GM21619 (cell line): ENCODE measurements at regions not wholly inside any gene's neighbourhood (a gene's known extent, or its start where the extent isn't known, plus 50 kb on each side); places are given as distances from the start of the nearest gene placed in this dataset.

Source experiments
- ATAC-seq: cut with Tn5 transposase; IDR thresholded peaks from one replicate; pipeline ENCODE4 v1.9.1; 2021; ENCODE audit not compliant: unreplicated experiment

- no peak for ATAC-seq
These were observed 243.6 kb downstream of the SIPA1L2 start for GRCh38 chr1:232386294-232386693.

- ATAC-seq, result no peak
These were observed 244.7 kb downstream of the SIPA1L2 start for GRCh38 chr1:232385221-232385620.

GRCh38 chr1:232384171-232384883, 245.6 kb downstream of the SIPA1L2 start:
- ATAC-seq, result no peak

- no peak for ATAC-seq
These were observed 246.3 kb downstream of the SIPA1L2 start for GRCh38 chr1:232383455-232384123.

GRCh38 chr1:232382671-232383070, 247.3 kb downstream of the SIPA1L2 start:
- no peak for ATAC-seq

DNA sequence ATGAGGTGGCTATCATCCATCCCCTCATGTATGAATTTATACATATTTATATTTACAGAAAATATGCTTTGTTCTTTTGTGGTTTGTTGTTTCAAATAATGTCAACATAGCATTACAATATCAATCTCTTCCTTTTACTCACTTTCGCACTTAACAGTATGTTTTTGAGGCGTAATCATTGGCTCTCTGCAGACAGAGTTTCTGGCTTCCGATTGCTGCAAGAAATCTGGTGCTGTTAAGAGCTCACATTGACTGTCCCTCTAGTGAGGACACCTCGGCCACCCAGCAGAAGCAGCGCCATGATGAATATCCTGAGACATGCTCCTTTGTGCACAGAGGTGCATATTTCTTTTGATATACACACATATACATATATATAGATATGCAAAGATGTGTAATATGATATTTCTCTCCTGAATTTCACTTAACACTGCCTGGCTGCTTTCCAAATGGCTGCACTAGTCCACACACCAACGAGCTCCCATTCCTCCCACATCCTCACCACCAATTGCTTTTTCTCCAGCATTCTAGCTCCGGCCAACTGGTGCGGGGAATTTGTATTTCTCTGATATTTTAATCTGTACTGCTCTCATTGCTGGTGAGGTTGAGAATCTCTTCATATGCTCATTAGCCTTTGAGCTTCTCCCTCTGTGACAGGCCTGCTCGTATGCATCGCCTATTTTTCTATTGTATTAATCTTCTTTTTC, 248.4 kb downstream of the SIPA1L2 start:
- no peak for ATAC-seq

- ATAC-seq, result no peak
These were observed 249.3 kb downstream of the SIPA1L2 start for GRCh38 chr1:232380596-232380995.

GRCh38 chr1:232380131-232380530, 249.8 kb downstream of the SIPA1L2 start:
- ATAC-seq, result no peak

DNA sequence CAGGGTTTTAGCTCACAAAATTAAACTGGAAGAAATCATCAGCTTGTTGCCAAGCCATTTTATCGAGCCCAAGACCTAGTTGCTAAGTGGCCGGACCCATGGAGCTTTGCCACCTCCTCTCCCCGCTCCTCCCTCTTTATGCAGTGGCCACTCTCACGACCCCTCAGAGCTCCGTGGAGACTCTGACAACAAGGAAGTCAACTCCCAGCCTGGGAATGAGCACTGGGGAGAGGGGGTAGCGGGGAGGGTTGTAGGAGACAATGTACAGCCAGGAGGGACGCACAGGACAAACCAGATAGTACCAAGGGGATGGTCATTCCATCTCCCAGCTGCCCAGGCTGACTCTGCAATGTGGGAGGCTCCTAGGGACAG, 250.9 kb downstream of the SIPA1L2 start:
- no peak for ATAC-seq

GRCh38 chr1:232378266-232379062, 251.5 kb downstream of the SIPA1L2 start:
- ATAC-seq, result no peak

DNA sequence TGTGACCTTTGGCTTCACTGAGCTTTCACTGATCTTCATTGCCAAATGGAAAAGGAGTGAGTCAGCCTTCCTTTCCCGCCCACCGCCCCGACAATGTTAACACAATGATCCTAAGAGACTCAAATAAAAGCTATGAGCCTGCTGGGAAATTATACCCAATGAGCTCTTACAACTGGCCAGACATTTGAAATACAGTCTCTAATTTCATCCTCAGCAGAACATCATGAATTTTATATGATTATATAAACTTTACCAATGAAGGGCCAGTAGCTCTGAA, 252.5 kb downstream of the SIPA1L2 start:
- no peak for ATAC-seq

GRCh38 chr1:232376632-232377493, 253.1 kb downstream of the SIPA1L2 start:
- ATAC-seq, result no peak

DNA sequence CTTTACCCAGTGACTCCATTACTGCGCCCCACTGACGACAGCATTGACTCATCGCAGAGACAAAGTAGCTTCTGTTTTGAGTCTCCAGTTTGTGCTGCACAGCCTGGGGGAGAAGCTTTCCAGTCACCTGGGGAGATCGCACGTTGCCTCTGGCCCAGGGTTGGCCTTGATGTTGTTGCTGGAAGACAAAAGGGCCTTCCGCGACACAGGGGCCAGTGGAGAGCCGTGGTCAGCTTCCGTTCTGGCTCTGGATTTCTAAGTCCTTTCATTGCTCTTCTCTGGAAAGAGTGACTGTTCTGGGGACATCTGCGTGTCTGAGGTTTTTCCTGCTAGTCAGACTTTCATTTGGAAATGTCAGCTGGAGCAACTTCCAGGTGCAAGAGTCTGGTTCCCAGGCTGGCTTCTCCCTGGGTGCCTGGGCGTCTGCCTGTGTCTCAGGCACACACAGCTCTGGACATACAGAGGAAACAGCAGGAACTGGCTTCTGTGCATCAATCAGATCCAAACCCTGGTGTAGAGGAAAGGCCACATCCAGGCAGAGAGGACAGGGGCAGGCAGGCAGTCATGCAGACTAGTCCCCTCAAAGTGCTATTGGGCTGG, 257.0 kb downstream of the SIPA1L2 start:
- ATAC-seq, result no peak

GRCh38 chr1:232372431-232372830, 257.5 kb downstream of the SIPA1L2 start:
- ATAC-seq, result no peak

- no peak for ATAC-seq
These were observed 260.3 kb downstream of the SIPA1L2 start for GRCh38 chr1:232369451-232370296.

DNA sequence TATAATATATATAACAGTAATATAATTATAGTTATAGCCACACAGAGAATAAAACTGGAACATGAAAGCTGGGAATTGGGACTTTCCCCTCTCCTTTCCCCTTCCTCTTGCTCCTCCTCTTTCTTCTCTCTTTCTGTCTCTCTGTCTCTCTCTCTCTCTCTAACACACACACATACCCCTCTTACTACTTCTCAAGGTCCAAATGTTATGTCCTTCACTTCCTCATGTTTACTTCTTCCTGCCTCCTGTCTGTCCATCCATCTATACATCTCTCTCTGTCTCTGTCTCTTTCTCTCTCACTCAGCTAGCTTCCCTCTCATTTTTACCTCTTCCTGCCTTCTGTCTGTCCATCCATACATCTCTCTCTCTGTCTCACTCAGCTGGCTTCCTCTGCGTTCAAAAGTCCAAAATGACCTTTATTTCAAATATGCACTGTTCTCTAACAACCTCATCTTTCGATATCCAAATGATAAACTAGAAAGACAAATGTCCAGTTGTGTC, 261.1 kb downstream of the SIPA1L2 start:
- ATAC-seq, result no peak

DNA sequence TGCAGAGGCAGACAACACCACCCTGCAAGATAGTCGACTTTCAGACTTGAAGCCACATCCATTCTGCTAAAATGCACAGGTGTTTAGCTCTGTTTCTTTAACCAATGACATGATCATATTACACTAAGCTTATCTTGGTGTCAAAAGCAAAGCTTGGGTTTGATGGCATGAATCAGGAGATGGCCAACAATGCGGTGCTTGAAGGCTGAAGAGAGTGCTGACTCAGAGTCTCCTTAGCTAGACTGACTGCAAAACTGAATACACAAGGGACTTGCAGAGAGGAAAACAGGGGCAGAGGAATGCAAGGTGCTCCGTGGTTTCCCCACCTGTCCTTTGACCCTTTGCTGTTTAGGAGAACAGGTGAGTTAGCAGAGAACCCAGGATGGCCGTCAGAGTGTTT, 262.6 kb downstream of the SIPA1L2 start:
- ATAC-seq, result no peak

- ATAC-seq, result no peak
These were observed 265.1 kb downstream of the SIPA1L2 start for GRCh38 chr1:232364654-232365382.
